ENCODE measurements at regions not wholly inside any gene's neighbourhood (a gene's known extent, or its start where the extent isn't known, plus 50 kb on each side); places are given as distances from the start of the nearest gene placed in this dataset.
A peak's percentile ranks its signal among the peaks of the same experiment; 100 is the strongest.

DNA sequence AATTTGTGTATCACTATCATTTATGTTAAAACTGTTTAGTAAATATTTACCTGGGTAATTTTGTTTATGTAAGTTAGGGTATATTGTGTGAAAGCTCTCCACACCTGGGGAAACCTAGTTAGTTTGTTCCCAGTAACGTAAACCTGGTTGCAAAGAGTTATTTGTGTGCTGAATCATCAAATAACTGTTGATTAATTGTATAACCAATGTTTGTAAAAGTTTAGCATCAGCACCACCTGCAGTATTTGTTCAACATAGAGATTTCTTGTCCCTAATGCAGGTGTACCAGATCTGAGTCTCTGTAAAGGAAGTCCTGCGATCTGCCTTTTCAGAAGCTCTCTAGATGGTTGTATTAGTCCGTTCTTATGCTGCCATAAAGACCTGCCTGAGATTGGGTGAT, 440.4 kb downstream of the COL12A1 start:
- ChIA-PET POLR2A (ENCODE audit: unreplicated experiment) (interaction anchor here (0.7 kb wide), 1 partner anchor 1601 kb away, joined by 3 read pairs; no protein-coding TSS in a partner anchor), CTCF (no interaction called here)

DNA sequence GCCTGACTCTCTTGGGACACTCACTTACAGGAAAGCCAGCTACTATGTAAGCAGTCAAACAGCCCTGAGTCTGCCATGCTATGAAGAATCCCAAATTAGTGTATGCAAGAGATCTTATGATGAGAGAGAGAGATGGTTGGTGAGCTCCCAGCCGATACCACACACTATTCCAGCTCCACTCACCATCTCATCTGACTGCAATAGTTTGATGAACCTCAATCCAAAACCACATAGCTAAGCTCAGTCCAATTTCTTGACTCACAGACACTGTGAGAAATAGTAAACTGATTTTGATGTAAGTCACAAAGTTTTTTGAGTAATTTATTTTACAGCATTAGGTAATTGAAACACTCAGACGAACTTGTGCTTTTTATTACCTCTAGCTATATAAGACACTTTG, 441.4 kb downstream of the COL12A1 start:
- H3K4me1 ChIP-seq (ENCODE audit: insufficient read depth, low read length), result no peaks in the 10 kb centered on the region
- ChIA-PET POLR2A (ENCODE audit: unreplicated experiment) (no interaction called here), CTCF (interaction anchor here (0.6 kb wide), 1 partner anchor 674 kb away, joined by 3 read pairs; no protein-coding TSS in a partner anchor)
- no peaks in the 10 kb centered on the region for H3K79me2 ChIP-seq (ENCODE audit: low read length)
- no peaks in the 10 kb centered on the region for H3K9me3 ChIP-seq (ENCODE audit: low read length)
- DNase-seq, result no peak
- no peaks in the 10 kb centered on the region for H3K36me3 ChIP-seq (ENCODE audit: low read depth, low read length)
- H3K4me2 ChIP-seq (ENCODE audit: low read length), result no peak overlapping the region
- H3K4me3 ChIP-seq (ENCODE audit: low read length), result no peak overlapping the region
- intact Hi-C loops (cut with micrococcal nuclease), result no loop called here
- H2AFZ ChIP-seq (ENCODE audit: low read length), result no peak overlapping the region
- H3K27ac ChIP-seq (ENCODE audit: low read length), result no peak overlapping the region
- H3F3A ChIP-seq (ENCODE audit: low read length, unreplicated experiment), result no peaks in the 10 kb centered on the region
- no peaks in the 10 kb centered on the region for H4K20me1 ChIP-seq (ENCODE audit: low read length)
- no peak overlapping the region for H3K9ac ChIP-seq (ENCODE audit: low read length)
- ATAC-seq, result no peak
- no peaks in the 10 kb centered on the region for H3K9me2 ChIP-seq (replicated peaks; ENCODE audit: low read length)
- no TSS peak for BruUV-seq (replicated peaks)
- H3K27me3 ChIP-seq (ENCODE audit: low read length), result no peaks in the 10 kb centered on the region
- no peak for TF ChIP-seq EZH2 (IDR thresholded peaks at IDR 0.05; ENCODE audit: low read length, unreplicated experiment)
- no peak for TF ChIP-seq EZH2phosphoT487 (IDR thresholded peaks at IDR 0.05; ENCODE audit: borderline replicate concordance, low read length)
- TF ChIP-seq, protein P1, sequence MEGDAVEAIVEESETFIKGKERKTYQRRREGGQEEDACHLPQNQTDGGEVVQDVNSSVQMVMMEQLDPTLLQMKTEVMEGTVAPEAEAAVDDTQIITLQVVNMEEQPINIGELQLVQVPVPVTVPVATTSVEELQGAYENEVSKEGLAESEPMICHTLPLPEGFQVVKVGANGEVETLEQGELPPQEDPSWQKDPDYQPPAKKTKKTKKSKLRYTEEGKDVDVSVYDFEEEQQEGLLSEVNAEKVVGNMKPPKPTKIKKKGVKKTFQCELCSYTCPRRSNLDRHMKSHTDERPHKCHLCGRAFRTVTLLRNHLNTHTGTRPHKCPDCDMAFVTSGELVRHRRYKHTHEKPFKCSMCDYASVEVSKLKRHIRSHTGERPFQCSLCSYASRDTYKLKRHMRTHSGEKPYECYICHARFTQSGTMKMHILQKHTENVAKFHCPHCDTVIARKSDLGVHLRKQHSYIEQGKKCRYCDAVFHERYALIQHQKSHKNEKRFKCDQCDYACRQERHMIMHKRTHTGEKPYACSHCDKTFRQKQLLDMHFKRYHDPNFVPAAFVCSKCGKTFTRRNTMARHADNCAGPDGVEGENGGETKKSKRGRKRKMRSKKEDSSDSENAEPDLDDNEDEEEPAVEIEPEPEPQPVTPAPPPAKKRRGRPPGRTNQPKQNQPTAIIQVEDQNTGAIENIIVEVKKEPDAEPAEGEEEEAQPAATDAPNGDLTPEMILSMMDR (conservative IDR thresholded peaks at IDR 0.05; ENCODE audit: low read depth, low read length), result no peak

More for the DNA sequence above, 440.4 kb downstream of the COL12A1 start:
- DNase-seq (peak; percentile 7), ATAC-seq (no peak)
- no TSS peak for BruUV-seq (replicated peaks)
- Histone ChIP-seq H3K27me3 (ENCODE audit: low read length) (no peaks in the 10 kb centered on the region), H2AFZ (ENCODE audit: low read length) (no peak overlapping the region), H3K79me2 (ENCODE audit: low read length) (no peaks in the 10 kb centered on the region), H3K9me2 (replicated peaks; ENCODE audit: low read length) (no peaks in the 10 kb centered on the region), H3K4me3 (ENCODE audit: low read length) (no peak overlapping the region), H4K20me1 (ENCODE audit: low read length) (no peaks in the 10 kb centered on the region), H3K9ac (ENCODE audit: low read length) (no peak overlapping the region), H3K4me2 (ENCODE audit: low read length) (no peak overlapping the region), H3K27ac (ENCODE audit: low read length) (no peak overlapping the region), H3K4me1 (ENCODE audit: insufficient read depth, low read length) (no peaks in the 10 kb centered on the region), H3K36me3 (ENCODE audit: low read depth, low read length) (no peaks in the 10 kb centered on the region), H3K9me3 (ENCODE audit: low read length) (no peaks in the 10 kb centered on the region), H3F3A (ENCODE audit: low read length, unreplicated experiment) (no peaks in the 10 kb centered on the region)
- TF ChIP-seq EZH2phosphoT487 (IDR thresholded peaks at IDR 0.05; ENCODE audit: borderline replicate concordance, low read length), result no peak
- no peak for TF ChIP-seq EZH2 (IDR thresholded peaks at IDR 0.05; ENCODE audit: low read length, unreplicated experiment)
- TF ChIP-seq, protein P1 (conservative IDR thresholded peaks at IDR 0.05; ENCODE audit: low read depth, low read length), result peak; percentile 22; the same call in 1 of the 2 replicates
- intact Hi-C loops (cut with micrococcal nuclease), result loop anchor here (1.0 kb wide), 1 partner anchor 356 kb away; no protein-coding TSS in a partner anchor

DNA sequence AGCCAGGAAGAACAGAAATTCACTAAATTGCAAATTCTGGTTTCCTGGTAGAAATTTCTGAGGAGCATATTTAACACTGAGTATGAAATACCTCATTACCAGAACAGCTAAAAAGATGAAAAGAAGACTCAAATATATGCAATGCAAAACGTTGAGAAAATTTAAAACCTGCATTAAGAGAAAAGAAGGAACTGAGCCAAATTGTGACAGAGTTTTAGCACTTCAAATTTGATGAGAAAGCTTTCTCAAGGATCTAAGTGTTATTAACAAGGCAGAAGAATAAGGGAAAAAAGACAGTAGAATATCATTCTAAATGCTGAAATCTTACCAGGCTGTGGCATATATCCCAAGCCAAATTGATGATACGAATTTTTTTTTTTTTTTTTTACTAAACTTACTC, 443.0 kb downstream of the COL12A1 start:
- H3F3A ChIP-seq (ENCODE audit: low read length, unreplicated experiment), result no peaks in the 10 kb centered on the region
- no peak overlapping the region for H3K9ac ChIP-seq (ENCODE audit: low read length)
- no peaks in the 10 kb centered on the region for H4K20me1 ChIP-seq (ENCODE audit: low read length)
- ChIA-PET POLR2A (ENCODE audit: unreplicated experiment) (no interaction called here), CTCF (no interaction called here)
- H2AFZ ChIP-seq (ENCODE audit: low read length), result no peak overlapping the region
- no peak overlapping the region for H3K4me2 ChIP-seq (ENCODE audit: low read length)
- intact Hi-C loops (cut with micrococcal nuclease), result no loop called here
- no peak overlapping the region for H3K27ac ChIP-seq (ENCODE audit: low read length)
- no peak overlapping the region for H3K4me3 ChIP-seq (ENCODE audit: low read length)
- no peaks in the 10 kb centered on the region for H3K9me2 ChIP-seq (replicated peaks; ENCODE audit: low read length)
- H3K27me3 ChIP-seq (ENCODE audit: low read length), result no peaks in the 10 kb centered on the region
- ATAC-seq, result no peak
- H3K4me1 ChIP-seq (ENCODE audit: insufficient read depth, low read length), result peaks cover 4% of the 10 kb centered on the region
- no peak for DNase-seq
- no peaks in the 10 kb centered on the region for H3K9me3 ChIP-seq (ENCODE audit: low read length)
- TF ChIP-seq EZH2 (IDR thresholded peaks at IDR 0.05; ENCODE audit: low read length, unreplicated experiment), result no peak
- no peak for TF ChIP-seq EZH2phosphoT487 (IDR thresholded peaks at IDR 0.05; ENCODE audit: borderline replicate concordance, low read length)
- no peaks in the 10 kb centered on the region for H3K79me2 ChIP-seq (ENCODE audit: low read length)
- BruUV-seq (replicated peaks), result no TSS peak
- no peaks in the 10 kb centered on the region for H3K36me3 ChIP-seq (ENCODE audit: low read depth, low read length)
